Right forelimb (tissue), 1 donor: ENCODE measurements at regions not wholly inside any gene's neighbourhood (a gene's known extent, or its start where the extent isn't known, plus 50 kb on each side); places are given as distances from the start of the nearest gene placed in this dataset.

Source experiments
- DNase-seq: peaks from one replicate; pipeline ENCODE4 v3.0.0-alpha.2; 2018

DNA sequence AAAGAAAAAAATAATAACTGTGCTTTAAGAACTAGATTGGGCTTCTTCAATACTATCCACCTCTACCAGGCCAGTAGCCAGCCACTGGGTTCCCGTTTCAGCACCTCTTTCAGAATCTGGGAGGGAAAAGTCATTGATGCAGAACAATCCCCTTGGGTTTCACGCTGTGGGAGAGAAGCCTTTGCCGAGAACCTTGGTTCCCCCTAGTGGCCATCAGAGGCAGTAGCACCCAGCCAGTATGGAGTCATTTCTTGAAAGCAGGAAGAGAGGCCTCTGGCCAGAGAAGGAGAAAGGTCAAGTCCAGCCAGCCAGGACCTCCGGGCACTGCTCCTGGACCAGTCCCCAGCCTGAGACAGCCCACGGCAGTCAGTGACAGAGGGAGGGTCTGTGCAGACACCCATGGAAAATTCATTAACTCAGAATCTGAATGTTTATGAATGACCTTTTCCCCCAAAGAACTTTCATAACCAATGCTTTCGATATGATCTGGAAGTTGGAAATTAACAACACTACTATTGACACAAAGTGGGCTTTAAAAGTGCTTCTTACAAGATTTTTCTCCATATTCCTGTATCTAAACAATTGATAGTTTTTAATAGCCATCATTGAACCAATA is 51.2 kb upstream of the CDH5 start:
- peak; percentile 71 for DNase-seq

DNA sequence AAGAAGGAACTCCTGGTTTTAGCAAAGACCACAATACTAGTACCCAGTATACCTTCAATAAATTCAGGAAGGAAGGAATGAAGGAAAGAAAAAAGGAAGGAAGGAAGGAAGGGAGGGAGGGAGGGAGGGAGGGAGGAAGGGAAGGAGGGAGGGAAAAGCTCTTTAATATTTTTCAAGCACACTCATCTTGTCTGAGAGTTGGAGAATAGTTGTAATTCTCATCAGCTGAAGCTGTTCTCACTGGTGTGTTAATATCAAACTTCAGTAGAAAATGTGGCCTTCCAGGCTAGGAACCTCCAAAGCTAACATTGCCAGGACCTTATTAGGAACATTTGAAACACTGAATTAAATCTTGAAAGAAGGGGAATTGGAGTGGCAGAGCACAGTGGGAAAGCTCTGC is 55.2 kb upstream of the CDH5 start:
- DNase-seq: no peak

DNA sequence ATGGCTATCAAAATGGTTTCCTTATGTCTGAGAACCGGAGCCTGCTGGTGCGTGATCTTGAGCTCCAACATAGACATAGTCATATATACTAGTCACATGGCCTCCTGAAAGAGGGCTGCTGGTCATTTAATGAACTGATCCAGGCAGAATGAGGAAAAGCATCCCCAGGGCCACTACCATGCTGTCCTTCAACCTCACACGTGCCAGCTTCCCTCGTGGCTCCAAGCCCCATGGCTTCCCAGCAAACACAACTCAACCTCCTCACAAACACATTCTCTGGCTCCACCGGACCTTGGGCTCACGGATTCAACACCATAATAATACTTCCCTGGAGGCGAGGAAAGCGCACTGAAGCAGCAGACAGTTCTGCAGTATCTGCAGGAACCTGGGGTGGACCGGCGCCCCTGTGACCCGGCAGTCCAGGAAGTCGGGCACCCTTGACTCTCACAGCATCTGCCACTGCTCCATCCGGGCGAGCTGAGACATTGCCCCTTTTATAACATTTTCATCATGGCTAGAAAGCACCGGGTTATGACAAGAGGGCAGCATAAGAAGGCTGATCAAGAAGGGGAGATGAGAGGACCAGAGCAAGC is 57.2 kb upstream of the CDH5 start:
- no peak for DNase-seq

DNA sequence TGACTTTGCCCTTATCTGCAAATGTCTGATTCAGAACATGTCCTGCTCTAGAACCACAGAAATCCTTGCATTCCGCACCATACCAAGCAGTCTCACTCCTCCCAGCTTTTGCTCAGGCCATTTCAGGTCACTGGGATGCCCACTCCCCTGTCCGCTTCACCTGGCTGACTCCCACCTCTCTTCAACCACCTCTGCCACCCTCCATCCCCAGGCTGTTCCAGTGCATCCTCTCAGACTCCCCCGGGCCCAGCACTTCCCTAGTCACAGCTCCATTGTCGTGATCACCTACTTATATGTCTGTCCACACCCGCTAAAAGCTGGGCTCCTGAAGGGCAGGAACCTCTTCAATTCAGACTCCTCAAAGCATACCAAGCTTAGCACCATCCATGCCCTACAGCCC is 58.4 kb upstream of the CDH5 start:
- DNase-seq: no peak

DNA sequence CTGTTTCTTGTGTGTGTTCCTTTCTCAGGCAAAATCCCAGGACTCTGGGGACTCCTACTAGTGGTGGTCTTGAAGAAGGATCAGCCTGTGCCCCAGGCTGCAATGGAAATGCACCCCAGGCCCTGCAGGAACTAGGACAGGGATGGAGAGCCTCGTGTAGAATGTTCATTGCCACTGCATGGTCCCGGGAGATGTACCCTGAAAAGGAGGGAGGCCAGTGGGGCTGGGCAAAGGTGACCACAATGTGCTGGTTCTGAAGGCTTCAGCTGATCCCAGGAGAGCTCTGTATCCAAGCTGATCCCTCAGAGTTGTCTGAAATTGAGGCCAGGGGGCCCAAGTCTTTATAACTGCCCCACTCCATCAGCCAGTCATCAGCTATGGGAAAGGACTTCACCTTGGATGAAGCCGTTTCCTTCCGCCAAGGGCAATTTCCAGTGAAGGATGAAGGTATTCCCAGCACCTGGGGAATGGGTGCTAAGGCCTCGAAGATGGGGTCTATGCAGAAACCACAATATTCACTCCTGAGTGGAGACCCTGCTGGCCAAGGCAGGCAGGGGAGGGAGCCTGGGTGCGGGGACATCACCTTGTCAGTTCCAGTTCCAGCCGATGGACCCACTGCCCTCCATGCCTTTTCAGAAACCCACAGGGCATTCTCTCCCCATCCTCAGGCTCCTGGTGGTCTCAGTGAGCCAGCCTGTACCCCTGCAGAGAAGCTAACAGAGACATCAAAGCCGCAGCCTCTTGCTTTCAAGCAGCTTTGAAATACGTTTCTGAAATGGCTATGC is 59.9 kb upstream of the CDH5 start:
- DNase-seq: no peak

DNA sequence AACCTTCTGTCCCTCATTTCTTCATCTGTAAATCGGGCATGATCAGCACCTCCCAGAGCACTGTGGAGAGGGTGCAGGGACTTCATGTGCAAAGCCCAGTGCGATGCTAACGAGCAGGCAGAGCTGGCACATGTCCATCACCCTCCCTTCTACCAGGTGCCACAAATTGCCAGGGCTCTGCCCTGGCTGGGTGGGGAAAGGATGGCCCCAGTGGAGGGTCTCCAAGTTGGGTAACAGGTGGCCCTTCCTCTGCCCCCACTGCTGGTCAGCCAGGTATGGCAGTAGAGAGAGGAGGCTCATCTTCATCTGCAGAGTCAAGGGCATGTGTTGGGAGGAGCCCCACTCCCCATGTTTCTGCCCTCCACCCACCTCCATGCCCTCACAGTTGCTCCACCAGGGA is 61.5 kb upstream of the CDH5 start:
- no peak for DNase-seq

DNA sequence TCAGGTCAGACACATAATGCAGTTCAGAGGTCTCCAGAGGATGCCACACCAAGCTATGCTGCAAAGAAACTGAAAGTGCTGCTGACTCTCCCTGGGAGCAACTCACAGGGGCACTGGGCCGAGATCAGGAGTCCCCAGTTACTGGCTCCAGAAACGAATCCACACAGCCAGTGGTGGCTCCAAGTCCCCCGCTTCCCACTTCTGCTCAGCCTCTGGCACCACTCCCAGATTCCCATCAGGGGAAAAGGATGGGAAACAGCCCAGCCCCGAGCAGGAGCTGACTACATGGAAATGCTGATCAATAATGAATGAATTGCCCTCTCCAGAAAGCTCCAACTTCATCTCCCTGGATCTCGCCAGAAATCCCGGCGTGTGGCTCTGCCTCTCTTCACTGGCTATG is 62.3 kb upstream of the CDH5 start:
- peak; percentile 63 for DNase-seq

DNA sequence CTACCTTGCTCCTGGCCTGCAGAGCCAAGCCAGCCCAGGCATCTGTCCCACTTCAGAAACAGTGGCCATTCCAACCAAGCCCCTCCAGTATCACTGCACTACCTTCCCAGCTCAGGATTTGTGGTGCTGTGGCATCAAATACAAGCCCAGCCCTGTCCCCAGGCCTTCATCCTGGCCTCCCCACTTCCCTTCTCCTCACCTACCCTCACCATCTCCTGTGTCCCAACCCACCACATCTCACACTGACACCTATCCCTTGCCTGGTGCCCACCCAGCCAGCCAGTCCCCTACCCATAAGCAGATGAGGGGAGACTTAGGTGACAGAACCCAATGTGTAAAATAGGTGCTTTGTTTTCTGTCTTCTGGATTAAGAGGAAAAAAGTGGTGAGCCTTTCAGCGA is 66.0 kb upstream of the CDH5 start:
- DNase-seq: no peak

DNA sequence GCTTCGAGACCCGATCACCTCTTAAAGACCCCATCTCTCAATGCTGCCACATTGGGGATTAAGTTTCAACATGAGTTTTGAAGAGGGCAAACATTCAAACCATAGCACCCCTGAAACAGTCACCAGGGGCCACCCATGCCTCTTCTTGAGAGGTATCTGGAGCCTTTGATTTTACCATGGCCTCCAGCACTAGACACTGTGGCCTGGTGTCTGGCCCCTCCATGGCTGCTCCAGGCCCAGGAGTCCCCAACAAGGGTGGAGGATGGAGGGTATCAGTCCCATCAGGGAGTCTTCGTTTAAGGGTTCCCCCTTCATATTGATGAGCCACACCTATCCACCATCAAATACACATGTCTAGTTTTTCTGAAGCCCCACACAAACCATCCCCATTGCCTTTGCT is 66.5 kb upstream of the CDH5 start:
- no peak for DNase-seq

DNA sequence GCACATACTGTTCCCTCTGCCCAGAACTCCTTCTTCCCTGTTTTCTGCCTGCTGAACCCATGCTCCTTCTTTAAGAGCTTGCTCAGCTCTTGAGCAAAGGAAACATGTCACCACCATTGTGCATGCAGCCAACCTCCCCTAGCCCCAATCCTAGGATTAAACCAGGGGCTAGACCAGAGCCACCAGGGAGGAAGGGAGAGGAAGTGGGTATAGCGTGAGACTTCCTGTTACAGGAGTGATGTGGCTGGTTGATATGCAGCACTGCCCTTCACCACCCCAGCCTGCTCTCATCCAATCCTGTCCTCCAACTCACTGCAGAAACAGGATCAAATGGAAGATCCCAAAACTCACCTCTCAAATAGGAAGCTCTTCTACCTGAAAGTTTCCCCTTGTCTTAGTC is 67.1 kb upstream of the CDH5 start:
- DNase-seq: no peak

DNA sequence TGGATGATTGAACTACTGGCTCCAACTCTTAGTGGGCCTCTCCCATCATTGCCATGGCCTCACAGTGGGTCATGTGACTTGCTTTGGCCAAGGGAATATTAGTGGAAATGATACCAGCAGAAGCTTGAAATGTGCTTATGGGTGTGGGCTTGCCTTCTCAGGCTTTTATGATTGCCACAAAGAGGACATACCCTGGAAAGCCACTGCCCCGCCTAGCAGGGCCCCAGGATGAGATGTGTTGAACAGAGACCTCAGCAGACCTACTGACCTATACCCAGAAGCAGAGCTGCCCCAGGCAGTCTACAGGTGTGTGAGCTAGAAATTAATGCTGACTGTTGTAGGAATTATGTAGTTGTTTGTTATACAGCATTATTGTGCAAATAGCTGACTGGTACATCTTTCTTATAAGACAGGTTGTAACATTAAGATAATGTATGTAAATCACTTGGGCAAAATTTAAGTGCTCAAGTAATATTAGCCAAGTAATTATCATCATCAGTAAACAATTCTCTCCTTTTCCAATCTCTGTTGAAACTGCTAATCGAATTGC is 67.8 kb upstream of the CDH5 start:
- DNase-seq: no peak

DNA sequence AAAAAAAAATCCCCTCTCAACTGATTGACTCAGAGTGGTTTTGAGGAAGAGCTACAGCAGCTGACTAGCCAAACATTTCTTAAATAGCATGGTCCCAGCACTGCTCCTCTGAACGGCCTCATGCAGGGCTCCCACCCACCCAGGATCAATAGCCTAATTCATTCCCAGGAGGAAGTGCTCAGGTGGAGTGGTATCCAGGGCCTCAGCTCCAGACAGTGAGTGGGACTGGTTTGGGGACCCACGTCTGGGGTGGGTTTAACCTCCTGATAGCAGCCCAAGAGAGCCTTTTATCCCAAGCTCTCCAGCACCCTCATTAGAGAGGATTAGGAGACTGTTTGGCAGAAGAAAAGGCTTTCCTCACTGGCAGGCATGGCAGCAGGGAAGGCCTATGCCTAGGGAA is 68.5 kb upstream of the CDH5 start:
- DNase-seq: no peak

DNA sequence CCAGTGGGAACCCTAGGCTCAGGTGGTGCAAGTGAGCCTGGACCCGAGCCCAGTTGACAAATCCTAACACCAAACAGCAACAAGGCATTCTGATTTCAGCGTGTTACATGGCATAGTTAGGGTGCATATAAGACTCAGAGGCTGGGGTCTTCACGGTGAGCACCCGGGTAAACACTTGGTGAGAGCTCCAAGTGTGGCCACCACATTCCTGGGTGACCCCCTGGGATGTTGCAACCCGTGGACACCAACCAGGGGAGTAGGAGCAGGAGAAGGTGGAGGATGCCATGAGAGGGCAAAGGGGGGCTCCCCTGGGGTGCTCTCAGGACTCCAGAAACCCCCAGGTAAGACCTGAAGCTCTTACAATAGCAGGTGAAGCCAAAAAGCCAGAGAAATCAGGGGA is 69.9 kb upstream of the CDH5 start:
- DNase-seq: no peak

DNA sequence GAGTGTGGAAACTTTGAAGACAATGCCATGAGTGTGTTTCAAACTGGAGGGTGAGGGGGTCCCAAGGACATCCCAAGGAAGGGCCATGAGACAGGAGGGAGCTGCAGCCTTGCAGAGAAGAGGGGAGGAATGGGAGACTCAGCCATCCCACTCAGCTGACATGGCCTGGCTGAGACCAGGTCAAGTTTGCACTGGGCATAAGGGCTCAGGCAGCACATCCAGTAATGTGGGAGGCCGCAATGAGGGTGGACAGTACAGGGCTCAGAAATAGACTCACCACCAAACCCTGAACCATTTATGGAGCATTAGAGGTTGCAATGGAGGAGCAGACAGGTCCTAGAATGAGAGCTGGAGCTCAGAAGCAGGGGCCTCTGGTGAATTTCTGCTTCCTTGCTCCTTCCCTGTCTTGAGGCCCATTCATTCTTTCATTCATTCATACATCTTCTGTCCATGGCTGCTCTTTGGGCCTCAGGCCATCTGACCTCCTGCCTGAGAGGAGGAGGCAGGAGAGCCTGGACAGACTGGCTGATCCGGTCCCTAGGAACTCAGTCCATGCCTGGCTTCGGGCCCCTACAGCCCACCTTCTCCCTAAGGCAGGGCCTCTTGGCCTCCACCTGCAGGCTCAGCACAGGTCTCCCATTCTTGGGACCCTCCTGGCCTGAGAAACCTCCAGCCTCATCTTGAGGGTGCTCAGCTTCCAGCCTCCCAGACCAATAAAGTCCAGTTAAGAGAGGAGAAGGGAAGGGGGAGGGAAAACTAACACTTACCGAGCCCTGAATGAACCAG is 70.5 kb upstream of the CDH5 start:
- DNase-seq: no peak

DNA sequence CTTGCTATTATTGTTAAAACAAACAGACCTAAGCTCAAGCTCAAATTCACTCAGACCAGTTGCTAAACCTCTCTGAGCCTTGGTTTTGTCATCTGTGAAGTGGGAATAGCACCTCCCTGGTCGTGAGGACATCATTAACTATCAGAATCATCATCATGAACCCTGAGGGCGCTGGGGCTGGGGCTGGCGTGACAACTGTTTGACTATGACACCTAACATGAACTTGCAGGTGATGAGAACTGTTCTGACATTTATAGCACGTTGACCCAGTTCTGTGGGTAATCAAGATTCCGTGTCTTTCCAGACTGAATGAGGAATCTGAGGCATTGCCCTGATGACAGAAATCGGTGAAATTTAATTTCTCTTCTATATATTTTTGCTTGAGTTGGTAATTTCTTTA is 71.3 kb upstream of the CDH5 start:
- DNase-seq: no peak

DNA sequence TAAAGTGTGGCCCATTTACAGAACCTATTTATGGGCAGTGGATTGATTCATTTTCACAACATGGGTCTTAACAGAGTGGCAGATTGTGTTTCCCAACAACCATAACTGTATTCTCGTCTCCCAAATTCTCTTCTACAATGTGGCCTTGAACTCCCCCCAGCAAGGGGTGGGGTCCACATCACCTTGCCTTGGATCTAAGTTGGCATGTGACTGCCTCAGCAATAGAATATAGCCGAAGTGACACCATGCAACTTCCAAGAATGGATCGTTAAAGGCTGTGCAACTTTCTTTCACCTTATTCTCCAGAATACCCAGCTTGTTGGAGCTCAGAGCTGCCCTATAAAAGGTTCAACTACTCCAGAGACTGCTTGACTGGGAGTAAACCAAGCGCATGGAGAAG is 72.0 kb upstream of the CDH5 start:
- no peak for DNase-seq

DNA sequence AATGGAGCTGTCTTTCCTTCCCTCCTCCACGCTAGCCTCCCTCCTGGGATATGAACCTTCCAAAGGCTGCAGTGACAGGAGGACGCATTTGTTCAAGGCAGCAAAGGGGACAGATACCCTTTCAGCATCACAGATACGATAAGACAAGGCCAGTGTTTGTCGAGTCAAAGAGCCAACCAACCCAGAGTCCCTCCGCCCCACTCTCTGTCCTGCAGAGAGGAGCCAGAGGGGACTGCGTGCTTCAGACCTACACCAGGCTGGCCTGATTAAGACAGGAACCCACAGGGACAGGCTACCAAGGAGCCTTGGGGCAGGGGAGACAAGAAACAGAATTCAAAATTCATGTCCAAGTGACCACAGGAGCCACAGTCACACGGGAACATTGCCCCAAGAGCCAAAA is 72.6 kb upstream of the CDH5 start:
- DNase-seq: no peak

DNA sequence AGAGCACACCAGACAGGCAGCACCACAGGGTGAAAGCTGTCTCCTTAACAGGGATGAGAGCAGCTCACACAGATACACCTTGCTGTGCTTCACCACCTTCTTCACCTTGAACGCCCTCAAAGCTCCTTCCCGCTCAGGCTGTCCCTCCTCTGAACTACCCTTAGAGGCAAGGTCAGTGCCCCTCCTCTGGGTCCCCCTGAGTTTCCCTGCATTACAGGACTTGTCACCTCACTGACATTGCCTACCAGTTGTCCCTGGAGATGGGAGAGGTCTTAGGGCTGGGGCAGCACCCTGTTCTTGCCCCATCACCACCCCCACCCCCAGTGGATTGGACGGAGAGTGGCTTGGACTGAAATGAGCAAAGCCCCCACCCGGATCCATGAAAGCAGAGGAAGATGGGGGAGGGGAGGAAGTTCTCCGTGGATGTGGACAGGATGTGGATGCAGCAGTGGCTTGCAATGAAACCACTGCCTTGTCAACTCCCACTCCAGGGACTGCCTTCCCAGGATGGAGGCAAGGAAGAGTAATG is 73.2 kb upstream of the CDH5 start:
- DNase-seq: no peak

DNA sequence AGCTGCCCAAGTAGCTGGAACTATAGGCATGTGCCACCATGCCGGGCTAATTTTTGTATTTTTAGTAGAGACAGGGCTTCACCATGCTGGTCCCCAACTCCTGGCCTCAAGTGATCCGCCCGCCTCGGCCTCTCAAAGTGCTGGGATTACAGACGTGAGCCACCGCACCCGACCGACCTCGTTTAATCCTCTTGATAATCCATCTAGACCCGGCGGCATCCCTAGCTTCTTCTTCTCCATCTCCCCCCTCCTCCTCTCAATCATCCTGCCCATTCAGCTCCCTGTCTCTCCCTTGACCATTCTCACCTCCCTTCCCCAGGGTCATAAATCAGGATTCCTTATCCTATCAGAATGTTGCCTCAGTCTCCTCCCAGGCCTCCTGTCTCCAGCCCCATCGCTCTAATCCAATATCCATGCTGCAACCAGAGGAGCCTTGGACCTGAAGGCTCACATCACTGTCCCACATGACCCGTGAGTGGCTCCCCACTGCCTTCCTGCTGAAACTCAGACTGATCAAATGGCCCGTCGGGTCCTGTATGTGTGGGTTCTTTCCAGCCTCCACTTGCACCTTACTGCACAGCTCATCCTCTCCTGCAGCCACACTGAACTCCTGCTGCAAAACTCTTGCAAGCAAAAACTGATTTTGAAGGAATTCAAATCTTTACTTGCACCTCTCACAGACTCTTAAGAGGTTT is 74.1 kb upstream of the CDH5 start:
- DNase-seq: no peak

DNA sequence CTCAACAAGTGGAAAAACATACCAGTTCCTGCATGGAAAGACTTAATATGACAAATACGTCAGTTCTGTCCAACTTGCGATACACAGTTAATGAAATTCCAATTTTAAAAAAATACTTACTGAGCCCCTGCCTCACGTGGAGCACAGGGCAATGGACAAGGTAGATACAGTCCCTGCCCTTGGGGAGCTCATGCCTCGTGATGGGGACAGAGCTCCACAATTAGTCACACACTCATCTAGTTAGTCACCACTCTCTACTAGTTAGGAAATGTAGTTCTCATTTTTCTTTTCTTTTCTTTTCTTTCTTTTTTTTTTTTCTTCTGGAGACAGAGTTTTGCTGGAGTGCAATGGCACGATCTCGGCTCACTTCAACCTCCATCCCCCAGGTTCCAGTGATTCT is 74.7 kb upstream of the CDH5 start:
- DNase-seq: no peak

DNA sequence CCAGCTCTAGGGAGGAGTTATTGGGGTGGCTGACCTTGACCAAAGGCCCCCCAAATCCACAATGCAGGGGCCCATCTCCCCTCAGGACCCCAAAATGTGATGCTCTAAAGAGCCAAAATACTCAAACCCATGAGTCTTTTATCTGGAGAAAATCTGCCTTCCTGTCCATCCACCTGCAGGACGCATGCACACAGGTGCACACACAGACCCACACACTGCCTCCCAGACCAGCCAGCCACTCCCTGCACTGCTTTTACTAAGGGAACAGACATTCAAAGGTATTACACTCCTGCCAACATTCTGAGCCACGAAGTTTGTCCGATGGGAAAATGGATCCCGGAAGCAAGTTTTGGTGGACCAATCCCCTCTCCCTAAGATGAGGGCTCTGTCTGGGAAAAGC is 76.1 kb upstream of the CDH5 start:
- no peak for DNase-seq

DNA sequence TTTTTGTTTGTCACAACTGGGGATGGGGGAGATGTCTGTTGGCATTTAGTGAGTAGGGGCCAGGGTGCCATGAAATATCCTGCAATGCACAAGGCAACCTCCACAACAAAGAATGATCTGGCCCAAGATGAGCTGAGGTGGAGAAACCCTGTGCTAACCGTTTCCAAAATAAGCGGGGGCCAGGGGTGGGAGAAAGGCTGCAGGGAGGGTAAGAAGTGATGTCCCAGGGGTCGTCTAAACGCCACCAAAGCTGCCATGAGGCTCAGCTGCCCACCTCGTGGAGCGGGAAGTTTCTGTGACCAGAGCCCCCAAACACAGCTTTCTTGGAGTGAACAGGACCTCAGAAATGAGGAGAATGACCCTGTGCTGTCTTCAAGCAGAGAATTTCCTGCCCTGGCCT is 76.5 kb upstream of the CDH5 start:
- DNase-seq: no peak
